PFSK-1 (cell line): ENCODE measurements at regions not wholly inside any gene's neighbourhood (a gene's known extent, or its start where the extent isn't known, plus 50 kb on each side); places are given as distances from the start of the nearest gene placed in this dataset.

Source experiments
- FOXP2 ChIP-seq: optimal IDR thresholded peaks from 2 replicates; pipeline ENCODE3; 2011; ENCODE audit warnings: borderline replicate concordance, control low read depth, inconsistent platforms; ENCODE audit not compliant: insufficient read depth; ENCODE audit errors: extremely low read length, extremely low read depth
- POLR2AphosphoS5 ChIP-seq: IDR thresholded peaks from 2 replicates; pipeline ENCODE4 v1.6.1; 2012; ENCODE audit warnings: low read depth, mild to moderate bottlenecking, control low read depth, low read length, moderate library complexity
- REST ChIP-seq, 2 experiments: IDR thresholded peaks; 2 replicates each; pipeline versions ENCODE4 v1.6.1 to v1.8.0; 2011 to 2012; ENCODE audit warnings: low read depth in 2 of 2, low read length in 2 of 2, control low read depth in 1 of 2, inconsistent platforms in 1 of 2, mild to moderate bottlenecking in 1 of 2, moderate library complexity in 1 of 2; ENCODE audit not compliant: insufficient read depth in 1 of 2
- SIN3A ChIP-seq: IDR thresholded peaks from 2 replicates; pipeline ENCODE4 v1.6.1; 2012; ENCODE audit warnings: mild to moderate bottlenecking, low read length, moderate library complexity, borderline replicate concordance; ENCODE audit not compliant: insufficient read depth
- TAF1 ChIP-seq: IDR thresholded peaks from 2 replicates; pipeline ENCODE4 v1.6.1; 2012; ENCODE audit warnings: low read length, control low read depth, borderline replicate concordance; ENCODE audit not compliant: insufficient read depth

DNA sequence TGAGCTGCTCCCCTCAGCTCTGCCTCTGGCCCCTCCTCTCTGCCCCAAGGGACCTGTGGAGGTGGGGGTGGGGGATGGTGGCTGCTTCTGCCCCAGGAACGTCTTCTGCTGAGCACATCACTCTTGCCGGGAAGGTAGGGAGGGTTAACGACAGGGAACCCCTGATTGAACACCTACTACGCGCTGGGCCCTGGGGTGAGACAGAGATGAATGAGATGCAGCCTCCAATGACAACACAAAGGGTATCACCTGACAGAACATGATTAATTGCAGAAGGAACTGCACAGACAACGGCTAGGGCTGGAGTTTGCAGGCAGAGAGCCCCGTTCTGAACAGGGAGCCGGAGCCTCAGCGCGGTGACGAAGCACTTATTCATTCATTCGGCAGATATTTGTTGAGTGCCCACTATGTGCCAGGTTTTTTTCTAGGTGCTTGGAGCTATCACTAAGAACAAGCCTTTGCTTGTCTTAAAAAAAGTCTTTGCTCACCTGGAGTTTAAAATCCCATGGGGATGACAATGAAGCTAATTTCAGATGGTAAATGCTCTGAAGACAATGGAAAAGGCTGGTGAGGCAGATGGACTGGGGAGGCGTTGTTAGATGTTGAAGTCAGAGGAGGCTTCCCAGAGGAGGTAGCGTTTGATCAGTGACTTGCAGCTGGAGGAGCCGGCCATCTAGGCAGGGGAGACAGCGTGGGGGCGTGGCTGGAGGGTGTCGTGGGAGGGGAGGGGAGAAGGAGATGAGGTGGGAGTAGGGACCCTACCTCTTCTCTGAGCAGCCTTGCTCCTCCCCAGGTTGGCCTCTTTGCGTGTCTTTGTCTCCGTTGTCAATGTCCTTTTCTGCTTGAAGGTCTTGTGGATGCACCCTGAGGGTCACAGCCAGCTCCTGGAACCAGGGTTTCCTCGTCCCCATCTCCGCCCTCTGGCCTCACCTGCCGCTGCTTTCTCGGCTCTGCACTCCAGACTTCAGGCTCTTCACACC is 103.1 kb upstream of the CSF3R start:
- TF ChIP-seq POLR2AphosphoS5, result no peak
- TF ChIP-seq SIN3A, result no peak
- no peak for TF ChIP-seq FOXP2
- TF ChIP-seq TAF1, result no peak
- no peak for TF ChIP-seq REST (IDR thresholded peaks at IDR 0.05; ENCODE audit: insufficient read depth in 1 of 2, low read depth in 2 of 2, low read length in 2 of 2)

- TF ChIP-seq FOXP2 (no peak), REST (IDR thresholded peaks at IDR 0.05; ENCODE audit: insufficient read depth in 1 of 2, low read depth in 2 of 2, low read length in 2 of 2) (no peak), SIN3A (no peak), POLR2AphosphoS5 (no peak), TAF1 (no peak)
These were observed 102.3 kb upstream of the CSF3R start for GRCh38 chr1:36584874-36585453.

DNA sequence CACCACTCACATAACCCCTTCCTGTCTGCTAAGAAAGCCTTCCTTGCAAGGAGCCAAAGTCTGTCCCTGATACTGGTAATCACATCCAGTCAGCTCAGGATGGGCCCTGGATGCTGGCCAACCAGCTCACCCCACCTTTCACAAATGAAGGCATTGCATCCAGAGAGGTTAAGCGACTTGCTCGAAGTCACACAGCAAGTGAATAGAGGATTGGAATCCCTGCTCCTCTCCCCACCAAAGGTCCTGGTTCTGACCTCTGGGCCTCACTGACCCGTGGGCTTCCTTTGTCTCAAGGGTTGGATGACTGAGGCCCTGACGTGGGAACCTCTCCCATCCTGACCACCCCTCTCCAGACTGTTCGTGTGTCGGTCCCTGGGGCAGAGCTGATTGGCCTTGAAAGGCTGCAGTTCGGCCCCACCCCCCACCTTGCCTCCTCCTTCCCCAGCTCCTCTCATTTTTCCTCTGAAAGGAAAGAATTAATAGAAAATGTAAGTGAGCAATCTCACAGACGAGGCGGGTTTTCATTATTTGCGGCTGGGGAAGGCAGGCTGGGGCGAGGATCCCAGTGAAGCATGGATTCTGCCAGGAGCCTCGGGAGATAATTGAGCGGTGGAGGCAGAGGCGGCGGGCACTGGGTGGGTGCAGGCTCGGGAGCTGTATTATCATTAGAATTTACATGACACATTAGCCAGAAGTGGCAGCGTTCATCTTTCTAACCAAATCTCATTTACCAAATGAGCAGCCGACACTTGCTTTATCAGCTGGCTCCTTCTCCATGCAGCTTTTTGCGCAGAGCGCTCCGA is 101.5 kb upstream of the CSF3R start:
- TF ChIP-seq FOXP2 (no peak), REST (IDR thresholded peaks at IDR 0.05; ENCODE audit: insufficient read depth in 1 of 2, low read depth in 2 of 2, low read length in 2 of 2) (no peak), TAF1 (no peak), SIN3A (no peak), POLR2AphosphoS5 (no peak)

DNA sequence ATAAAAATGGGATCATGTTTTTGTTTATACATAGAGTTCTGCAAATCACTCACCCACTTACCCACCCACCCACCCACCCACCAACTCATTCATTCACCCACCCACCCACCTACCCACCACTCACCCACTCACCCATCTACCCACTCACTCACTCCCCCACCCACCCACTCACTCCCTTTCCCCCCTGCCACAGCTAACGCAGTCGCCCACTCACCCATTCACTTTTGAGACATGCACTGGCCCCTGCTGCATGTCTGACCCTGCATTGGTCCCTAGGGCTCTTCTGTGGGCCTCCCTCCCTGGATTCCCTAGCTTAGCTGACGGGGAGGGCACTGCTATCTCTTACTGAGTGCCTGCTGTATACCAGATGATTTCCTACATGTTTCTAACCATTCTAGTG is 100.4 kb upstream of the CSF3R start:
- TF ChIP-seq REST (IDR thresholded peaks at IDR 0.05; ENCODE audit: insufficient read depth in 1 of 2, low read depth in 2 of 2, low read length in 2 of 2) (no peak), POLR2AphosphoS5 (no peak), TAF1 (no peak), SIN3A (no peak), FOXP2 (no peak)
